NCI-H446 (cell line): ENCODE measurements at regions not wholly inside any gene's neighbourhood (a gene's known extent, or its start where the extent isn't known, plus 50 kb on each side); places are given as distances from the start of the nearest gene placed in this dataset.

Source experiments
- DNase-seq, 2 experiments: peaks; one replicate each; lab custom pipeline; 2025; lab: John Stamatoyannopoulos, UW

DNA sequence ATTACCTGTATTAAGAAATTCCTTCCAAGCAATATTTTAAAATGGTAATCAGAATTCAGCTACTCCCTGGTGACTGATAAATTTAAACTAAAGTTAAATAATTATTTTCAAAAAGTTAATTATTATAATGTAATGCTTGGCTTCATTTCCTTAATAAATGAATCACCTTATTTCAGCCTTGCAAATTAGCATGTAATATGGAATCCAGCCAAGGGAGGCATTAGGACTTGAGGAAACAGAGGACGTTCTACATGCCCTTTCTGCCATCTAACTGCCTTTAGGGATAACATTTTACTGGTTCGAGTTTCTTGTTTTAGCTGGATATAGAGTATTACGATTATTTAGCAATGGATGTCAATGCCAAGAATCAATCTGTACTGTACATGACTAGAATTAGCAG, 636.3 kb downstream of the TSN start:
- DNase-seq = no peak

DNA sequence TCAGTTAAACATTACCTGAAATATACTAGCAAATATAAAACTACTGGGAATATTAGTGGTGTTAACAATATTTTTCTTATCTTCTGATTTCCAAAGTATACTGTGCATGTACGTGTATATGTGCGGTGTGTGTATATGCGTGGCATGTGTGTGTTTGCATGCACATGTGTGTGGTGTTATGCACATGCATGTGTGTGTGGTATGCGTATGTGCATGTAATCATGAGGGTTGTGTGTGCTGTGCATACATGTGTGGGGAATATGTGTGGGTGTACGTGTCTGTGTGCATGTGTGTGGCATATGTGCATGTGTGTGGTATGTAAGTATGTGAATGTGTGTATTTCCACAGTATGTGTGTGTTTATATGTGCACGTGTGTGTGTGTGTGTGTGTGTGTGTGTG, 640.2 kb downstream of the TSN start:
- no peak for DNase-seq

DNA sequence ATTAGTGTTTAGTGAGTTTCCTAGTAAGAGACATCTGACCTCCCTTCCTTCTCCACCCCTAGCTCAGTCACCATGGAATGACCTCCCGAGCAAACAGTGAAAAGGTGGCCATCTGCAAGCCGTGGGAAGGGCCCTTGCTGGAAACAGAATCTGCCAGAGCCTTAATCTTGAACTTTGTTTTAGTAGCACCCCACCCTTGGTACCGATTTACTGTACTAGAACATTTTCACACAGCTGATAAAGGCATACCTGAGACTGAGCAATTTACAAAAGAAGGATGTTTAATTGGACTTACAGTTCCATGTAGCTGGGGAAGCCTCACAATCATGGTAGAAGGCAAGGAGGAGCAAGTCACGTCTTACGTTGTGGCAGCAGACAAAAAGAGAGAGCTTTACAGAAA, 655.8 kb downstream of the TSN start:
- DNase-seq = no peak

DNA sequence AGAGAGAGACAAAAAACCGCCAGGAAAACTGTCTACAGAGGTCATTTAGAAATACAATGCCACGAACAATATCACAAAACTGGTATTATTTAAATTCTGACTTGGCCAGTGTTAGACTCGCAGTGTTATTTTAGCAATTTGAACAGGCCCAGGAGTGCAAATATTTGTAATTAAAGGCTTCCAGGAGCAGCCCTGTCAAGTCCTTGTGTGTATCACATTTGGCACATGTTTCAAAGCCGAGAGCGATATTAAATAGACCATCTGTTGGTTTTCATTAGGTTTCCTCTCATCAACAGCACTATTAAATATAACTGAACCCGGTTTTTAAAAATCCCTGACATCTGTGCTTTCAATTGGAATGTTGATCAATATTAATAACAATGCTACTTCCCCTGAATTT, 656.9 kb downstream of the TSN start:
- DNase-seq = peak; percentile 24 to 72

DNA sequence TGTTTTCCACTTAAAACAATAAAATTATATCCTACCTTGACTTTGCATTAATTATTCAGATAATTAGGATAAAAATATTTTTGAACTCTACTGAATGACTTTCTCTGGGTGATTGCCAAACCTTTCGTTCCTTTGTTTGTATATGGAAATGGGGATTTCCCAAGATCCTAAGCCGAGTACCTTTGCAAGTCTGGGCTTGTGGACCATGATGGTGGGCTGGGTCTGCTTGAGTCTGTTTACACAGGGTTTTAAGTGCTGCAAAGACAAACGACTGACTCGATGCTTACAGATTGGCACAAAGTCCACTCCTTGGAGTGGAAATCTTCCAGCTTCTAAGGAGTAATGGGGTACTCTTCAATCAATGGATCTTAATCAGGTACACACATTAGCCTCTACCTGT, 659.5 kb downstream of the TSN start:
- DNase-seq = peak in 1 of 2 experiments; percentile 11

DNA sequence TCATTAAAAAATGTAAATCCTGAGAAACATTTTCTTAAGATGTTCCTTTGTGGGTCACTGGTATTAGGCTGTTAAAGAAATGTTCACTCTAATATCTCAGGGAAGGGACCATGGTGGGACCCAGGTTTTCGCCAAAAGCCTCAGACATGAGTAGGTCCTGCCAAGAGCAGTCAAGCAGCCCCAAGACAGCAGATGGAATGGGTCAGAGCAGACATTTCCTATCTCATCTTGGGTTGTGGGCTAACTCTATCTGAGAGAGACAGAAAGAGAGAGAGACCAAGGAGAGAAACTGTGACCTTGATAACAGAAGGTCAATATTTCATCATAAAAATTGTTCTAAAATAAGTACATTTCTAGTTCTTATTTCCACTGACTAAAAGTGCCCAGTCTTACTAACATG, 661.7 kb downstream of the TSN start:
- no peak for DNase-seq

DNA sequence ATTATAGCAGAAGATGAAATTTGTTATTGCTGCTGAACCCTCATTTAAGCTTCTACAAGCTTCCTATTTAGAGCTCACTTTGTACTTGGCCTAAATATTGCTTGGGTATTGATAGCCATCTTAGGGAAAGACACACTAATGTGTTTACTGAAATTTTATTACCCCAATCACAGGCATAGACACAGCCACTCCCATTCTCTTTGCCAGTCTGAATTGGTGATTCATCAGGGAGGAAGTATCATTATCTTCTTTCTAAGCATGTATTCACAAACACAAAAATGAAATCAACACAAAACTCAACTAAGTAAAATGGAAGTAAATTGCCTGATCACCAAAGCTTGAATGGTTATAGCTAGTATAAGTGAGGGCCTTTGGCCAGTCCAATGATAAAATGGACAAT, 666.3 kb downstream of the TSN start:
- no peak for DNase-seq

DNA sequence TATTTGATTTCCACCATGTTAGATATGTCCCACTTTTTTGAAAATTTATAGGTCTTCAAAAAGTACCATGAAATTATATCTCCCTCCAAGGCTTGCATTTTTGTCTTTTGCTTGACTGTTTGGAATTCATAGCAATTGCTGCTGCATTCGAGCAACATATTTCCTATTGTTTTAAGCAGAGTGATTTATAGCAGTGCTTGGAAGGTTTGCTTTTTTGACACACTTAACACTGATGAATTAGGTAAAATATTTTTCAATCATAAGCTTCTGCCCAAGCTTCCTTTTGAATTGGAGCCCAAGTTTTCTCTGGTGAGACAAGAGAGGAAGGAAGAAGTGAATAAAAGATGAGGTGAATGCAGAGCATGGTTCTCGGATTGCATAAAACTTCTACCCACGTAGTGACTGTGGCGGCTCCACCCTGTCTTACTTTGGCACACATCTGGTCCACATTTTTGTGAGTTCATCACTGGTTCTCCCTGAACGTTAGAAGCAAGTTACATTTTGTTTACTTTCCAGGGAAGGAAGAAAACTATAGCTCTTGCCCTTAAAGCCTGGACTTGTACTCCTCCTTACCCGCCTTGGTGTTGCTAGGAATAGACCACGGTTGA, 667.0 kb downstream of the TSN start:
- no peak for DNase-seq

DNA sequence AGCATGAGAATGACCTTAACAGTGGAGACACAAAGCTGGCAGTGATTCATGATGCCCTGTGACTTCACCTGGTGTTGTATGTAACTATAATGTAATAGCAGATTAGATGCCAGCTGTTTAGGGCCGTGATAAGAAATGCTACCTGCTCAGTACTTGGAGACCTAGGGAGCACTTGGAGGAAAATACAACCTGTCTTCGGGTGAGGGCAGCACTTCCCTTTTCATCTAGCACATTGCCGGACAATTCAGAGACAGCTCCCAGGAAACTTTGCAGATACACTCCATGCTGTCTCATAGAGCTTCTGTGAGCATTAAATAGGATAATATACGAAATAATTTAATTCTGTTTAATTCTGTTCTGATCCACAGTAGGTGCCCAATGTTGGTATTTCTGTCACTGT, 668.5 kb downstream of the TSN start:
- no peak for DNase-seq

DNA sequence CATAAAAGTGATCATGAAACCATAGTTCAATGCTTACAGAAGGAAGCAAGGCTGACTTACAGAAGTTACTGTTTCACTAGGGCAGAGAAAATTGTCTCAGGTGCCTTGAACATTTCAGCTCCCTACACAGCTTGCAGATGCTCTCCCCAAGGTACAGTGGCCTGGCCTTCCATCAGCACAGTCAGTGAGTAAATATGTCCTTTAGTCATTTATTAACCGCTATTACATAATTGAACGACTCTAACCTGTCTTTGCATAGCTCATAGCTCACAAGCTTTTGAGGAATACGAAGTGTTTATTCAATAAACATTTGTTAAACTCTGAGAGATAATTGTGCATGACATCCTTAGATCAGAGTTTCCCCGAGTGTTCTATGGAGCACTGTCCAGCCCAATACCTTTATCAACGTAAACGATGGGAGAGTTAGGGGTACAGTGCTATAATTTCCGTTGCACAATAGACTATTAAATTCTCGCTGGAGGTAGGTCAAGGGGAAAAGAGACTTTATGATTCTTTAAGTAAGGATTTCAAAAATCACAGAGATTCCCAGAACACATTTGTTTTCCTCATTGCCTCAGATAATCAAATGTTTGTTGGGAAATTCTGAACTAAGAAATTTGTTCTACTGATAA, 677.8 kb downstream of the TSN start:
- no peak for DNase-seq

DNA sequence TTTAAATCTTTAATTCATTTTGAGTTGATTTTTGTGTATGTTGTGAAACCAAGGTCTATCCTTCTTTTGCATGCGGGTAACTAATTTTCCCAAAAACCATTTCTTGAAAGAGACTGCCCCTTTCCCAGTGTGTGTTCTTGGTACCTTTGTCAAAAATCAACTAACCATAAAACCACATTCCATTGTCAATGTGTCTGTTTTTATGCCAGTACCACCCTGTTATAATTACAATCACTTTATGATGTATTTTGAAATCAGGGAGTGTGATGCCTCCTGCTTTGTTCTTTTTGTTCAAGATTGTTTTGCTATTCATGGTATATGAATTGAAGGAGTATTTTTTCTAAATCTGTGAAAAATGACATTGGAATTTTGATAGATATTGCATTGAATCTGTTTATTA, 689.6 kb downstream of the TSN start:
- no peak for DNase-seq

DNA sequence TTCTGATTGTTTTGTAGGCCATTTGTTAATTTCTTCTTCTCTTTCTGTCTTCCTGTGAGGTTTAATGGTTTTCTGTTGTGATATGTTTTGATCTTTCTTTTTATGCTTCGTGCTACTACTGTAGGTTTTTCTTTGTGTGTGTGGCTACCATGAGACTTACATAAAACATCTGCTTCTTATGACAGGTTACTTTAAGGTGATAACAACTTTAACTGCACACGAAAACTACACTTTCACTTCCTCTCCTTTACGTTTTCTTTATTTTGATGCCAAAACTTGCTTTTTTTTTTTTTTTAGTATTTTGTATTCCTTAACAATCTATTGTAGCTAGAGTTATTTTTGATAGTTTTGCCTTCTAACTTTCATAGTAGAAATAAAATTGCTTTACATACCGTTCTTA, 691.3 kb downstream of the TSN start:
- DNase-seq = no peak

DNA sequence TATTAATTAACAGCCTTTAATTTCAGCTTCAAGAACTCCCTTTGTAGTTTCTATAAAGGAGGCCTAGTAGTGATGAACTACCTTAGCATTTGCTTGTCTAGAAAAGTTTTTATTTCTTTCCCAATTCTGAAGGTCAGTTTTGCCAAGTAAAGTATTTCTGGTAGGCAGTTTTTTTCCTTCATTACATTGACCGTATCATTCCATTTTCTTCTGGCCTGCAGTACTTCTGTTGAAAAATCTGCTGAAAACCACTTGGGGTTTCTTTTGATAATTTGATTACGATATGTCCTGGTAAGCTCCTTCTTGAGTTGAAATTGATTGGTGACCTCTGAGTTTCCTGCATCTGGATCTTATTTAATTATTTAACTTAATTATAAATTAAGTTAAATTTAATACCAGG, 691.8 kb downstream of the TSN start:
- DNase-seq = no peak

DNA sequence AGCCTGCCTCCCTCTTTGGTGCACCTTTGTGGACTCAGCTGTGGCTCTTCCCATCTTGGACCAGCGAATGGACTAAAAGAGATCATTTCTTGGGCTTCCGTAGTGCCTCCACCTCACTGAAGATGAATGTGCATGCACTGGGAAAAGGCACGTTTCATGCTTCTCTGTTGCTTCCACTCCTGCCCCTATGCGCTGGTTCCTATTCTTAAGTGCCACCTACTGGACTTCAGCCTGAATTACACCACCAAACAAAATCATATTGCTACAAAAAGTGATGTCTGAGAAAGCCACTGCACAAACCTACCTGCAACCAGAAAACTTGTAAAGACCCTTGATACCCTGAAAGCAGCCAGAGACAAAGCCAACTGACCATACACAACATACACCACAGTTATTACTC, 695.6 kb downstream of the TSN start:
- DNase-seq = peak in 1 of 2 experiments; percentile 3

DNA sequence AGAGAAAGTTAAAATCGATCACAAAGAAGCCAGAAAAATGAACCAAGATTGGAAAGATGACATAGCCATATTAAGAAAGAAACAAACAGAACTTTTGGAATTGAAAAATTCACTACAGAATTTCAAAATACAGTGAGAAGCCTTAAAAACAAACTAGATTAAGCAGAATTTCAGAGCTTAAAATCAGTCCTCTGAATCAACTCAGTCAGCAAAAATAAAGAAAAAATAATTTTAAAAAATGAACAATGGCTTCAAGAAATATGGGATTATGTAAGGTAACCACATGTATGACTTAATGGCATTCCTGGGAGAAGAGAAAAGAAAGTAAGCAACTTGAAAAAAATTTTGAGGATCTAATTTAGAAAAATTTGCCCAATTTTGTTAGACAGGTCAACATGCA, 696.2 kb downstream of the TSN start:
- no peak for DNase-seq

DNA sequence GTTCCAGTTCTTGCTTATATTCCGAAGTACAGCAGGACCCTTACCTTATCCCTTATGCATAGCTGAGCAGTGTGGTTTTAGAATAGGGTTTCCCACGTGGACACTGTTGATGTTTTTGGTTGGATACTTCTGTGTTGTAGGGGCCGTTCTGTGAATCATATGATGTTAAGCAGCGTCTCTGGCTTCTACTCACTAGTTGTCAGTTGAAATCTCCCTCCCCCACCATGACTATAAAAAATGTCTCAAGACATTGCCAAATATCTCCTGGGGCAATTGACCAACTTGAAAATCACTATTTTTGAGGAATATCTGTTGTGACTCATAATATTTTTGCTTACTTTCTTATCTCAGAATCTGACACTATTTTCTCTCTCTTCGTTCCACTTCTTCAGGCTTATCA, 713.7 kb downstream of the TSN start:
- DNase-seq = no peak

DNA sequence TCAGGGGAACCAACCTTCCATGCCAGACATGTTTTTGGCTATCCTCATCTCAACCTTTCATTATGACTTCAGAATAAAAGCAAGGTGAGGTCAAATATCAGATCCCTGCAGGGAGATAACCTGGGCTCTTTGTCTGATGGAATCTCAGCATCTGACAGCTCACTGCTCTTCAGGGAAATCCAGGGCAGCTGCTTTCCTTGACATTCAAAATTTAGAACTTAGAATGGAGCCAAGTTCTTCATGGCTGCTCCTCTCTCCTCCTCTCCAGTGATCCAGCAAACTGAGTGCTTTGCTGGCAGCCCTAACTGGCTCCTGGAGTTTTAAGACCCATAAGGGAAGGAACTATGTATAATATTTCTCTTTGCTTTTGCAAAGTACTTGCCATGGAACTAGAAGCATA, 716.3 kb downstream of the TSN start:
- peak in 1 of 2 experiments; percentile 44 for DNase-seq

DNA sequence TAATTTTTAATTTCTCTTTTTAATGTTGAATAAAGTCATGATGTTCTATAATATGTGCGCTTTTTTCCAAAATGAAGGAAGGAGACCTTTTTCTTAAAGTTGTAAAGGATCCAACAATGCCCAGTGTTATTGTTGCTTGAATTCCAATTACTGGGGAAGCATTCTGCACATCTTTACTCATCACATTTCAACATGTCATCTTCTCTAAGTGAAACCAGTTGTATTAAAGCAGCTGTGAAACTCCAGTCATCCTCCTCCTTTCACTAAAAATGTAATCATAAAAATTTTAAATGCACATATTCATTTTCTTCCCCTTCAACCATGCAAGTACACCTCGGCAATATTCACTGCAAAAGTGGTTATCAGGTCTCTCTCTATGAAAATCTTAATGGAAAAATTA, 722.7 kb downstream of the TSN start:
- DNase-seq = no peak

DNA sequence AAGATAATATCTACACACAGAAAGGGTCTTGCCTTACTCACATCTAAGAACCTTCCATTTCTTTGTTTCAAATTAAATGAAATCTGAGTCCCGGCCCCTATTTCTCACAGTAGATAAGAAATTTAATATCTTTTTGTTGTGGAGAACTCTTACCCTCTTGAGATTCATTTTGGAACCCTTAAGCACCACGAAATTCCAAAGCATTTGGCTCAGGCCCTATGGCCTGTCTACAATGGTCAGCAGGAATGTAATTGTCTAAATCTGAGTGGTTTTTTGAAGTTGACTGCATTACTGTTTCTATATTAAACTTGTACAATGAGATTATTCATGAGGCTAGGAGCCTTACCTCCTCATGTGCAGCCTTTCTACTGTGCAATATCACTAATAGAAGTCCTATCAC, 723.3 kb downstream of the TSN start:
- DNase-seq = no peak

DNA sequence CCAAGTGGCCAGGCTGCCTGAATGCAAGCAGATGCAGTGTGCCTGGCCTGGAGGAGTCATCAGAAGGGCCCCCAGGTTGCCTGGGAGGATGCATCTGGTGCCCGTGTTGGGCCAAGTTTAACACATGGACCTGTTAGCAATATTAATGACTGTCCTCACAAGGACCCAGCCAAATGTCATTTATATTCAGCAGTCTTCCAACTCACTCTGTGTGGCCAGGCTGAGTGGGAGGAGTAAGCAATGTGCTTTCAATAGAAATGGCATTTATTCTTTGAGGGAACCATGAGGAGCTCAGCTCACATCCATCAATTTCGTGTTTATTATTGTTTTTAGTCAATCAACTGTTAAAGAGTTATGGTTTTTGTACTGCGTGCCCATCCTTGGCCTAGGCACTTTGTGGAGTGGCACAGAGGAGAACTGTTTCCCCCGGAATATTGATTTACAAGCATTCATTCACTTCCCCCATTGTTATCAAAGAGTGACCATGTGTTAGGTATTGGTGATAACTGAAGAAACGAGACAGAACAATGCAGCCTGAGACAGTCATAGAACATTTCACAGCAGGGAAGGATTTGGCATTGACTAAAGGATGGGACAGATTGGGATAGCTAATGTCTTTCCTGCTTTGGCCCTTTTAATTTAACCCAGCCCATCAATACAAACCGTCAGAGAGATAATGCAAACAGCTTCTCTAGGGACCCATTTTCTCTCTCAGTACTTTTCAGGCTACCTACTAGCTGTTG, 725.2 kb downstream of the TSN start:
- DNase-seq = peak; percentile 94 to 98

DNA sequence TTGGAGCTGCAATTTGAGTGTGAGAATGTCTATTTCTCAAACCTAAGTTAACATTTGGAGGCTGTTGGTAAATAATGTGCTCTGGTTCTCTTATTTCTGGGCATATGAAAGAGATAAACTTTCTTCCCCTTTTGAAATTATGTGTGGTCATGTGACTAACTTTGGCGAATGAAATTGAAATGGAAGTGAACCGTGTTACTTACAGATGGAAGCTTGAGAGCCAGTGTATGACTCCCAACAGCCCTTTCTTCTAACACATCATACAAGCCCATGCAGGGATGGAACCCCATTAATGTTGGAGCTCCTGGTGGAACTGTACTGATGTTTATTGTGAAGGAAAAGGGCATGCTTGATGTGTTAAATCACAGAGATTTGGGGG, 725.8 kb downstream of the TSN start:
- DNase-seq = no peak

DNA sequence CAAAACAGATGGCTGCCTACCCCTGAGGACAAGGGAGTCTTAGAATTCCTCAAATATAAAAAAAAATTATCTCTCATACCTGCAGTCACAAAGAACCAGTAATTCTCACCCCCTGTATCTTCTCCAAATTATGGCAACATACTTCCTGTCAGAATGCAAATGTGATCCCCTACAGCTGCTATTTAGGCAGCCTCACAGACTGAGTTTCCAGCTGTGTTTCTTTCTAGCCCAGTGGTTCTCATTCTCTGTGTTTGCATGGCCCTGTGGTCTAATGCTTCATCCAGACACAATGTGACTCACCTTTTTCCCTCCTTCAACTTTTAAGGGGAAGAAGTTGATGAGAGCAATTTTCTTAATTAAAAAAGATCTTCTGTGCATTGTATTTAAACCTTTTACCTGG, 726.3 kb downstream of the TSN start:
- peak in 1 of 2 experiments; percentile 18 for DNase-seq

DNA sequence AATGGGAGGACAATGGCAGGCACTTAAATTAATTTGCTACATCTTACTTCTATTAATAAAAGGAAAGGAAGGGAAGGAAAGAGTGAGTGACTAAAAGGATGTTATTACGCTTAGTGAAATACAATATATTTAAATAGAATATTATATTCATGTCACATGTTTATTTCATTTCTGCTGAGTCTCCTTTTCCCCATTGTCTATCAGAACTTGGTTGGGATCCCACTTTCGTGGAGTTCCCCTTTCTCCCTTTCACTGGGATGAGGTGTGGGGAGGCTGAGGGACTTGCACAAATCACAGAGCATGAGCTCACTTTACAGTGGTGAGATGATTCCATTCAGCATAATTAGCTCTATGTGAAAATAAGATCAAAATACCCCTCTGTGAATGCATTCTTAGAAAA, 730.6 kb downstream of the TSN start:
- no peak for DNase-seq
